Stimulated activated CD4-positive, alpha-beta T cell treated with anti-CD3 and anti-CD28 coated beads, Interleukin-12 subunit alpha, Interleukin-12 subunit beta, amount 100 ng/mL, for 4 hours (primary cell): ENCODE measurements at regions not wholly inside any gene's neighbourhood (a gene's known extent, or its start where the extent isn't known, plus 50 kb on each side); places are given as distances from the start of the nearest gene placed in this dataset.
"Not testable (repeated sequence)": the region's sequence is repeated elsewhere in the genome, so short reads cannot be mapped to it uniquely, and the experiment has no call there.

Source experiments
- DNase-seq: peaks from one replicate; pipeline ENCODE4 v3.0.0-alpha.2; 2020

DNA sequence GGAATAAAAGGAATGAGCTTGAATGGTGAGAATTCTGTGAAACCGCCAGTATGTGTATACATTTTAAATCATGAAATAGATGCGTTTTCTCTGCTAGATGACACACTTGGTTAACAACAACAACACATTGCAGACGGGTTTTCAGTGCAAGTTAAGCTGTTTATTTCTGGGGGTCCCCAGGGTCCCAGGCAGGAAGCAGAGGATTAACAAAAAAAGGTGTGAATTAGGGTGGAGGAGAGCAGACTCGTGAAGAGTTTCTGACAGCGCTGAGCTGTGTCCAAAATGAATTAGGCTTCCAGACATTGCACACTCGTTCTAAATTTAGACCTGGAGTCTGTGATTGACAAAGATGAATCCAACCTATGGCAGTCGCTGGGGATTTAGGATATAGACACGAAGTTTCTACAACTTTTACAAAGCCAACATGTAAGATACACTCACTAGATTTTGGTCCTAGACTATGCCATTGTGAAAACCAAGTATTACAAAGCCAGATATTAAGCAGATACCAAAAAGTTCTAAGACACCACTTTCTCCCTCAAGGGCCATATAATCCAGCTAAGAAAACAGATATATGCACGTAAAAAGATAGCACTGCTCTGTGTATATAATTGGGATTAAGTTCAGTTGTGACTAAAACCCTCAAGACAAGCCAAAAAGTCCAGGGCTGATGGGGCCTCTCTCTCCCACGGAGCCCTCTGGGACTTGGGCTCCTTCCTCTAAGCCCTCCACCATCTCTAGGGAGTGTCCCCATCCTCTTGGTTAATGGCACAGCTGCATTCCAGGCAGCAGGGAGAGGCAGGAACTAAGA is 120.2 kb downstream of the ACAA2 start:
- DNase-seq: no peak

DNA sequence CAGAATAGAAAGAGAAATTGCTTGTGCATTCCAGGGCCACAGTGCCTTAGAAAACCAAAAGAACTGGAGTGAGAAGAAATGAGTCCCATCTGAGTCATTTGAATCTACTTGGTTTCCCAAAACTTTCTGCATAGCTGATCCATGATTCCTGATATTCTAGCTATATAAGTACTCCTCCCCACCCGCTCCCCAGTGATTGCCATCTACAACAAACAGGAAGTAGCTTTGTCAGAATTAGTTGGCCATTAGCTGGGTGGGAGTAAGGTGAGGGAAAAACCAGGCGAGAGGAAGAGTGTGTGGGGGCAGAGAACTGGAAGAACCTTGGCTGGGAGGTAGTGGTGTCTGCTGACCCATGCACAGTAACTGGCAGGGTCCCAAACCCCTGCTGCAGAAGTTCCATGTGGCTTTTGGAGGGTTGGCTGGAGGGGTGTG is 122.1 kb downstream of the ACAA2 start:
- no peak for DNase-seq

- no peak for DNase-seq
Observed at GRCh38 chr18:49690312-49690711, 123.0 kb downstream of the ACAA2 start.

DNA sequence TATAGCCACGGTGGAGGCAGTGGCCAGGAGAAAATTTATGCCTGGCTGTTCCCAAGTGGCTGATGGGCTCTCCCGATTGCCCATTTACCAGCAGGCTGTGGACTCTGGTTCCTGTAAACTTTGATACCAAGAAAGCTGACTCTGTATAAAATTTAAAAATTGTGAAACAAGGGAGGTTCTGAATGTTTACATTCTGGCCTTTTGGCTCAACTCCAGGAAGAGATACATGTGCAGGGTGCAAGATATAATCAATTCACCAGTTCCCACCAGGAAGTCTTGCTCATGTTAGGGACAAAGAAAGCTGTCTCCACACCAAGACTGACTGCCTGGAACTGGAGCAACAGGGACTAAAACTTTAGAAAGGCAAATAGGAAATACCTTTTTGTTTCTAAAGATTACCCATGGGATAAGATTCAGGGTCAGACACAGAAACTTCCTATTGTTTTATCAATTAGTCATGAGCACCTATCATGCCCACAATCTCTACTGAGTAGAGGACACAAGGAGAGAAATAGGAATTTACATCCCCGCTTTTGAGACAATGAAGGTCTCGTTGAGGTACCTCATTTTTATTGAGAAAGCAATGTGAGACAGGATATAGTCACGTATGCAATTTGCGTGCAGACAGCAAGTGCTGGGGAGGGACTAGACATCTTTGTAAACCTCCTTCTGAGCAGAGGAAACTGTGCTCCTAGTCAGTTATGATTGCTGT is 123.5 kb downstream of the LIPG start:
- DNase-seq: no peak

- DNase-seq: not testable (repeated sequence)
Observed at GRCh38 chr18:49682803-49683190, 120.9 kb downstream of the LIPG start.

DNA sequence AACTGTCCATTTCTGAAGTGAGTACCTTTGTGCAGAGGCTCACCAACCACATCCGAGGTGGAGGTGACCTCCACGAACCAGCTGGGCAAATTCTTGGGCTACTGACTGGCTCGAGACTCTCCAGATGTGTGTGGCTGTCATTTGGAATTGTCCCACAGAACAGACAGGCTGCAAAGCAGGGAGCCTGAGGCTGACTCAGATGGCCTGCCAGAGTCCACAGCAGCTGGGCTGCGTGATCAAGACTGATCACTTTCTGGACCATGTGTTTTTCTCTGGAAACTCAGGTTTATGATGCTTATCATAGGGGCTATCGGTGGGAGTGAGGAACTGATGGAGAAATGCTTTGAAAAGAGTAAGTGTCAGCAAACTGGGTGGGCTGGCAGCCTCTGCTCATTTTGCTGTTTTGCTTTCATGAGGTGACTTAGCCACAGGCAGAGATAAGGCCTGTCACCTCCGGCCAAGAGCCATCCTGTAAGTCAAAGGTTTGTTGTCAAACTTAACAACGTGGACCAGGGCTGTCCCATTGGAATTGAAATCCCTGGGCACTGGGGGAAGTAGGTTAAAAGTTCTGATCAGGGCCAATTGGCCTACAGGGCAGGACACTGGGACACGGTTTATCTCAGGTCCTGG is 120.4 kb downstream of the LIPG start:
- DNase-seq: no peak

- no peak for DNase-seq
Observed at GRCh38 chr18:49681387-49681786, 119.5 kb downstream of the LIPG start.

DNA sequence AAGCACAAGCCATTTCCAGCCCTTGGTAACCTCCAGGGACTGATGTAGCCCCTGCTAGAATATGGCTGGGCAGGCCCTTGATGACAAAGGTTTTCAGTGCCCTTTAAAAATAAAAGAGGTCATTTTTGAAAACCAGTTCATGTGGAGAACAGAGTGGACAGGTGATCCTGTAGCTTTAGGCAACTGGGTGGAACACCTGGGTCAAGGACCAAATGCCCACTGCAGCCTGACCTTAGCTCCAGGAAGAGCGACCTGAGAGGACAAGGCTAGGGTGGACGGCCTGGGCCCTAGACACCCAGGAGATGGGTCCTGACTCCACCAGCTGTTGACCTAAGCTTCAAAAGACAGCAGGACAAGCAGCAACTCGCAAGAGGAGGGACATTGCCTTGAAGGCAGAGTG is 116.6 kb downstream of the LIPG start:
- DNase-seq: no peak

- DNase-seq: no peak
Observed at GRCh38 chr18:49677762-49678413, 116.0 kb downstream of the LIPG start.

DNA sequence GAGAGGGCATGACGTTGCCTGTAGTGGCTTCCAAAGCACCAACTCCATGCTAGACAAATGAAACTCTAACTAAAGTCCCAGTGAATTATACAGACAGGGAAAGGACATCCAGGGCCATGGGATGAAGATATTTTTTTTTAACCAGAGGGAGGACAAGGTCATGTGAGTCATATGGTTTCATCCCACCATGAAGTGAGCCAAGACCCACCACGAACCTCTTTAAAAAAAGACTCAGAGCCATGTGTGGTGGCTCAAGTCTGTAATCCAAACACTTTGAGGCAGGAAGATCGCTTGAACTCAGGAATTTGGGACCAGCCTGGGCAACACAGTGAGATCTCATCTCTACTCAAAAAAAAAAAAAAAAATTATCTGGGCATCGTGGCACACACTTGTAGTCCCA is 115.2 kb downstream of the LIPG start:
- no peak for DNase-seq

GRCh38 chr18:49673281-49673680 is 111.4 kb downstream of the LIPG start:
- DNase-seq: no peak

- no peak for DNase-seq
Observed at GRCh38 chr18:49672853-49673252, 111.0 kb downstream of the LIPG start.

GRCh38 chr18:49669403-49669802 is 107.5 kb downstream of the LIPG start:
- no peak for DNase-seq

- DNase-seq: no peak
Observed at GRCh38 chr18:49668574-49669275, 106.9 kb downstream of the LIPG start.

DNA sequence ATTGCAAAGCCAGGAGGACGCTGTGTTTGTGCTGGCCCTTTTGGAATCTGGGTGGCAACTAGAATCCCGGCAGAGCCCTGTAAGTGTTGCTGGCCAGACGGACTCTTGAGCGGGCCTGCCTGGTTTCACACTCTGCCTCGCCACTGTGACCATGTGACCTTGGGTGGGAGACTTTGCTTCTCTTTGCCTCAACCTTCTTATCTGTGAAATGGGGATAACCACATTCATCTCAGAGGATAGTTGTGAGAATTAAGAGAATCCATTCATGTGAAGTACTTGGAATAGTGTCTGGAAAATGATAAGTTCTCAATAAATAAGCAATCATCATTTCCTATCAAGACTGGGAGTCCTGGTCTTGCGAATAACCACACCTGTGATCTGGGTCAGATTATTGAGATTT is 105.6 kb downstream of the LIPG start:
- DNase-seq: no peak

- no peak for DNase-seq
Observed at GRCh38 chr18:49666045-49666775, 104.4 kb downstream of the LIPG start.

DNA sequence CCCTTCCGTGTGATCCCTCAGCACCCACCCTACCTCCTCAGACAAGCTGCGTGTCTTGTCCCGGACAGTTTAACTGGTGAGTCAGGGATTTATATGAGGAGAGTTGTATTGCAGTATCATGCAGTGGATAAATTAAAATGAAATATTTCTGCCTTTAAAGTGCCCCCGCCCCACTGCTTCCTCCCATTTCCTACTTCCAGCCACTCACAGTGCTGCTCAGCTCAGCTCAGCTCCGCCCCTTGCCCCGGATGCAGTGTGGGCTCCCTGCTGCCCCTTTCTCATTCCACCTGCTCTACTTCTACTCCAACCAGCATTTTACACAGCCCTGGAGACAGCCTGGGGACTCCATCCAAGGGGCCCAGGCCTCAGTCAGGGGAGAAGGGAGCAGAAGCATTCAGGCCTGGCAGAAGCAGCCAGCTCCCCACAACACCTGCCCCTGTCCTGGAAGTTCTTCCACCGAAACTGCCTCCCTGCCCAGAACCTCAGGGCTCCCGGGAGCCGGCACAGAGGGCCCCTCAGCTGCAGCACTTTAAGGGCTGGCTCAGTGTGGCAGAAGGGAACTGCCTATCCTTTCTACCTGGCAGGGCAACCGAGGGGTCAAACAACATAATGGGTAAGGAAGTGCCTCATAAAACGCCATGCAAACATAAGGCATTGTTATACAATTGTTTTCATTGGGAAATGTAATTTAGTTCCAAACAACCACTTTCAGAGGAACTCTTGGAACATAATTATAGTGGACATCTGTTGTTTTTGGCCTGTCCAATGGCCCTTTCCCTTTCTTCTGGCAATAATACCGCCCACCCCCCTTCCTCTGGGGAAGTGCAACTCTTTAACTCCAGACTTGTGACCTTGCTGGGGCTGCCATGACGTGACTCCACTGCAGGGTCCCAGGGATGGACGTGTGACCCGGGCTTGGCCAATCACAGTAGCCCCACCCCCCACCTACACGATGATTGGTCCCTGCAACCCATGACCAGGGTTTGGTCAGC is 102.3 kb downstream of the LIPG start:
- DNase-seq: no peak

- DNase-seq: no peak
Observed at GRCh38 chr18:49662506-49662905, 100.6 kb downstream of the LIPG start.

DNA sequence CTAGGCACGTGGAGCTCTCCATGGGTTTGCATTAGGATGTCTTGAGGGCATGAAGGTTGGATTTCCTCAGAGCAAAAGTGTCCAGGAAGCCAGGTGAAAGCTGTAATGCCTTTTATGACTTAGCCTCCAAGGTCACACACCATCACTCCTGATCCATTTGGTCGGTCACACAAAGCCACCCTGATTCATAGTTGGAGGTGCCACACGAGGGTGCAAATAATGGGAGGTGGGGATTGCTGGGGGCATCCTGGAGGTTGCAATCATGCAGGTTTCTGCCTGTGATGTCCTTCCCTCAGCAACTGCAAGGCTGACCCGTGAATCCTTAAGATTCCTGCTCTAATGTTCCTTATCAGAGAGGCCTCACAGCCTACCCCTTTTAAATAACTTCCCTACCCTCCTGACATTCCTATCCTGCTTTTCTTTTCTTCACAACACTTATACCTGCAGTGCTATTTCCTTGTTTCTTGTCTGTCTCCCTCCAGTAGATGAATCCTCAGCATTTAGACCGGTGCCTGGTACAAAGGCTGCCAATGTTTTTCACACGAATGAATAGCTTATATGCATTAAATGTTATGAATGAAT is 97.1 kb downstream of the LIPG start:
- no peak for DNase-seq

GRCh38 chr18:49656073-49656692 is 94.3 kb downstream of the LIPG start:
- DNase-seq: no peak
